HG02571 (cell line): ENCODE measurements at regions not wholly inside any gene's neighbourhood (a gene's known extent, or its start where the extent isn't known, plus 50 kb on each side); places are given as distances from the start of the nearest gene placed in this dataset.

Source experiments
- ATAC-seq: cut with Tn5 transposase; IDR thresholded peaks from one replicate; pipeline ENCODE4 v1.9.1; 2021; ENCODE audit warnings: mild to moderate bottlenecking, moderate library complexity; ENCODE audit not compliant: unreplicated experiment

DNA sequence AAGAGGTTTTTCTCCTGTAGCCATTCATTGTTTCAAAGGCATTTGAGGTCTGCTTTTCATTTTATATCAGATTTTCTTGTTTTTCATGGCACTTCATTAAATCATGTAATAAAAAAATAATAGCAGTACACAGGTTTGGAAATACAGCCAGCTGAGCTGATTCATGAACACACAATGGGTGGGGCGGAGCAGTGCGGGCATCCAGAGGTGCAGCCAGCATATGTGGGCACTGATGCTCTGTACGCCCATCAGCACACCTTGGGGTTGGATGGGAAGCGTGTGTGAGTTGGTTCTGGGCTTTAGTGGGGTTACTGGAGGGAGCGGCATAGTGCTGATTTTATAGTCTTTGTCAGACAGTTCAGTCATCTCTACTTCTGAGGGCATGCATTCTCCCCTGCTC is 54.2 kb upstream of the IRX4 start:
- no peak for ATAC-seq

- no peak for ATAC-seq
Measured at GRCh38 chr5:1936413-1936812, 53.7 kb upstream of the IRX4 start.

DNA sequence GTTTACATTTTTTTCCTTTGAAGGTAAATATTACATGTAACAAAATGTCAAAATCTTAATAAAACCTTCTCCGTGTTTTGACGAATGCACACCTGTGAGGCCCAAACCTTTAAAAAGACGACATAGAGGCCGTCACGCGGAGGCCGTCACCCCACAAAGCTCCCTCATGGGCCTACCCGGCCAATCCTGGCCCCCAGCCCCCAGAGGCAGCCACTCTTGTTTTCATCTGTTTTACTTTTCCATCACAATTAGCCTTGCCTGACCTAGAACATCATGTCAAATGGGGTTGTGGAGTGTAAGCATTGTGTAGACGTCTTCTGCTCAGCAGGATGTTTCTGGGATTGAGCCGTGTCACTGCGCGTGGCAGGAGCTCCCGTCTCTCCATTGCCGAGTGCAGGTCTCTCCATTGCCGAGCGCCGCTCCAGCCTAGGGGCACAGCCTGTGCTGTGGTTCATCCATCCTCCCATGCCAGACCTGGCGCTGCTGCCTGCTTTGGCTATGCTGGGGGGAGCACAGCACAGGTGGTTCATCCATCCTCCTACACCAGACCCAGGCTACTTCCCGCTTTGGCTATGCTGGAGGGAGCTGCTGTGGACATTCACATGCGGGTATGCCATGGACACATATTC is 52.2 kb upstream of the IRX4 start:
- ATAC-seq = no peak

DNA sequence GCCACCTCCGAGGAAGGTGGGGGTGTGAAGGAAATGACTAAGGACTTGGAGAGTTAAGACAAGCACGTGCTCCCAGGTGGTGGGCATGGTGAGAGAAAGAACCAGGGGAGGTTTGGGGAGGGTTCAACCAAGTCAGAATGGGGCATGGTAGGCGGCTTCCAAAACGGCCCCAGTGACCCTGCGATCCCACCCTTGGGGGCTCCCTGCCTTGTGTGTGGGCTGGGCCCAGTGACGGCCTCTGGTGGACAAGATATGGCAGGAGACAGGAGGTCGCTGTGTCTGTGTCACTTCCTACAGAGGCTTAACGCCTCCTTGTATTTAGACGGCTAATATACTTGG is 51.3 kb upstream of the IRX4 start:
- ATAC-seq = no peak

DNA sequence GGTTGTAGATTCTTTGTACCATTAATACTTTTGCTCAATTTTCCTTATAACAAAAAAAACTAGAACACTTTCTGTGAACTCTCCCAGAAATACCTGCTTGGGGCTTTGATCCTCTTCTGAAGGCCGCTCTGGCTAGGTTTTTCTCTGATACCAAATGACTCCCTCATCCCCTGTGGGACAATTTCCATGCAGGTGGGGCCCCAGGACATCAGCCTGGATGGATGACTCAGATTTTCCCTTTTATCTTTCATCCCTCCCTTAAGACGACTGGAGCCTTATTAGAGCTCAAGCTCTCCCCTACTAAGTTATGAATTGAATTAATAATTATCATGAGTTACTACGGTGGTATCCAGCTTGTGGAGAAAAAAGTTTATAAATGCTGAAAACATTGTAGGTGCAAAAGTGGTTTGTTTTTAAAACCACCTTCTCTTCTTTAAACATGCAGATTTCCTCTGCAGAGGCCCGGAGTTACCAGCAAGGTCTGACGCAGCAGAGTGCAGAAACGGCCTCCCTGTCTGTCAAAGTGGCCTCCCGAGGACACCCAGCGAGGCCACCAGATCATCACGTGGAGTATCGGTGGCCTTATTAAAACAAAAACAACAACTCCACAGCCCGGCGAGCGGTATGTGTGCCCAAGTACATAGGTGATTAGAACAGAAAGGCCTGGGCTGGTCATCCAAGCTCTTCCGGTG is 50.8 kb upstream of the IRX4 start:
- ATAC-seq = no peak
